ENCODE measurements at regions not wholly inside any gene's neighbourhood (a gene's known extent, or its start where the extent isn't known, plus 50 kb on each side); places are given as distances from the start of the nearest gene placed in this dataset.
"Not testable (repeated sequence)": the region's sequence is repeated elsewhere in the genome, so short reads cannot be mapped to it uniquely, and the experiment has no call there.

- no peak for DNase-seq (ENCODE audit: low read depth, low spot score)
- H3K4me3 ChIP-seq (ENCODE audit: low read depth, low read length): no peak overlapping the region
- no peak for TF ChIP-seq CTCF (IDR thresholded peaks at IDR 0.05; ENCODE audit: insufficient read depth, low read length, missing control alignments)
- POLR2A ChIA-PET: no interaction called here
- CTCF ChIA-PET: no interaction called here
These were observed 272.2 kb upstream of the CASK start for GRCh38 chrX:42195506-42195905.

- ChIA-PET CTCF (no interaction called here), POLR2A (no interaction called here)
- no peak overlapping the region for H3K4me3 ChIP-seq (ENCODE audit: low read depth, low read length)
- TF ChIP-seq CTCF (IDR thresholded peaks at IDR 0.05; ENCODE audit: insufficient read depth, low read length, missing control alignments): no peak
- no peak for DNase-seq (ENCODE audit: low read depth, low spot score)
These were observed 266.2 kb upstream of the CASK start for GRCh38 chrX:42189576-42189975.

GRCh38 chrX:42188730-42189129 lies 265.4 kb upstream of the CASK start:
- no peak for TF ChIP-seq CTCF (IDR thresholded peaks at IDR 0.05; ENCODE audit: insufficient read depth, low read length, missing control alignments)
- no peak overlapping the region for H3K4me3 ChIP-seq (ENCODE audit: low read depth, low read length)
- POLR2A ChIA-PET: no interaction called here
- CTCF ChIA-PET: no interaction called here
- no peak for DNase-seq (ENCODE audit: low read depth, low spot score)

GRCh38 chrX:42176789-42177188 lies 253.4 kb upstream of the CASK start:
- H3K4me3 ChIP-seq (ENCODE audit: low read depth, low read length): no peak overlapping the region
- no peak for TF ChIP-seq CTCF (IDR thresholded peaks at IDR 0.05; ENCODE audit: insufficient read depth, low read length, missing control alignments)
- POLR2A ChIA-PET: no interaction called here
- CTCF ChIA-PET: no interaction called here
- DNase-seq (ENCODE audit: low read depth, low spot score): no peak

- ChIA-PET CTCF (no interaction called here), POLR2A (no interaction called here)
- H3K4me3 ChIP-seq (ENCODE audit: low read depth, low read length): no peak overlapping the region
- TF ChIP-seq CTCF (IDR thresholded peaks at IDR 0.05; ENCODE audit: insufficient read depth, low read length, missing control alignments): no peak
- no peak for DNase-seq (ENCODE audit: low read depth, low spot score)
These were observed 252.5 kb upstream of the CASK start for GRCh38 chrX:42175843-42176242.

- CTCF ChIA-PET; DNase-seq (ENCODE audit: low read depth, low spot score); H3K4me3 ChIP-seq (ENCODE audit: low read depth, low read length); POLR2A ChIA-PET: not testable (repeated sequence)
These were observed 234.6 kb upstream of the CASK start for GRCh38 chrX:42157923-42158322.

GRCh38 chrX:42151808-42152207 lies 228.5 kb upstream of the CASK start:
- no peak for TF ChIP-seq CTCF (IDR thresholded peaks at IDR 0.05; ENCODE audit: insufficient read depth, low read length, missing control alignments)
- no peak overlapping the region for H3K4me3 ChIP-seq (ENCODE audit: low read depth, low read length)
- ChIA-PET CTCF (no interaction called here), POLR2A (no interaction called here)
- DNase-seq (ENCODE audit: low read depth, low spot score): no peak
